HepG2 (cell line): ENCODE measurements at regions not wholly inside any gene's neighbourhood (a gene's known extent, or its start where the extent isn't known, plus 50 kb on each side); places are given as distances from the start of the nearest gene placed in this dataset.
A peak's percentile ranks its signal among the peaks of the same experiment; 100 is the strongest.

Experiments
- ATAC-seq: fragments of 200-7000 bp; cut with Tn5 transposase; 3 replicates; pipeline ENCODE4 v1.9.1; 2020; ENCODE audit warnings: mild to moderate bottlenecking, moderate library complexity
- BruUV-seq: library from RNA; stranded (reverse); fragments of 400-500 nt; replicated peaks from 2 replicates; lab custom pipeline; 2021; lab: Mats Ljungman, UMichigan
- CTCF ChIA-PET: fragments of 300-600 bp; formaldehyde crosslinking; extraction: SDS; loops from one replicate; lab custom pipeline; 2021; ENCODE audit warnings: low total read pairs, inconsistent platforms, low intra/inter-chr PET ratio; lab: Yijun Ruan, JAX
- POLR2A ChIA-PET: fragments of 350-600 bp; sonication (Branson Sonifier 250); formaldehyde crosslinking; loops from one replicate; lab custom pipeline; 2020; ENCODE audit warnings: antibody characterized with exemption, inconsistent platforms; lab: Yijun Ruan, JAX
- DNase-seq: peaks from one replicate; pipeline ENCODE4 v3.0.0-alpha.2; 2015; ENCODE audit warnings: low spot score
- FAIRE-seq: peaks from 3 replicates; lab custom pipeline; 2011; peaks lifted over from hg19 to GRCh38; lab: Jason Lieb, UNC
- H2AFZ ChIP-seq: one replicate; pipeline ENCODE4 v1.6.1; 2011; ENCODE audit warnings: low read length, inconsistent platforms
- H3K27ac ChIP-seq: fragments of 300-600 bp; 3 replicates; pipeline ENCODE4 v1.8.0; 2011; ENCODE audit warnings: mixed run types, mild to moderate bottlenecking, mixed read lengths, low read length, inconsistent platforms; ENCODE audit not compliant: insufficient read depth; ENCODE audit errors: extremely low read length
- H3K27me3 ChIP-seq, 2 experiments: fragments of 200-600 bp in 1 of 2; 2 replicates in 1 of 2; 3 replicates in 1 of 2; pipeline versions ENCODE4 v1.6.0 to v1.8.0; 2011; ENCODE audit warnings: low read length in 2 of 2, mild to moderate bottlenecking in 2 of 2, moderate library complexity in 2 of 2, inconsistent platforms in 1 of 2; ENCODE audit not compliant: insufficient read depth in 2 of 2, control insufficient read depth in 1 of 2
- H3K36me3 ChIP-seq, 2 experiments: fragments of 200-600 bp in 1 of 2; replicated peaks in 1 of 2; 2 replicates in 1 of 2; 3 replicates in 1 of 2; pipeline versions ENCODE4 v1.5.1 to v1.8.0; 2011; ENCODE audit warnings: low read length in 2 of 2, inconsistent platforms in 1 of 2; ENCODE audit not compliant: insufficient read depth in 2 of 2, control insufficient read depth in 1 of 2
- H3K4me1 ChIP-seq: 2 replicates; pipeline ENCODE4 v1.5.1; 2012; ENCODE audit warnings: low read length, inconsistent platforms; ENCODE audit not compliant: insufficient read depth
- H3K4me2 ChIP-seq: 2 replicates; pipeline ENCODE4 v1.6.0; 2011; ENCODE audit warnings: low read depth, low read length, inconsistent platforms
- H3K4me3 ChIP-seq, 3 experiments: fragments of 200-600 bp in 1 of 3; sonication (generic), shearing (Covaris generic) in 1 of 3; replicated peaks in 1 of 3; 2 replicates each; pipeline ENCODE4 v1.5.1; 2011 to 2016; ENCODE audit warnings: low read length in 3 of 3, inconsistent platforms in 2 of 3, low read depth in 2 of 3, mild to moderate bottlenecking in 2 of 3, control low read depth in 1 of 3, mixed read lengths in 1 of 3; ENCODE audit not compliant: insufficient read depth in 1 of 3
- H3K79me2 ChIP-seq: one replicate; pipeline ENCODE4 v1.6.1; 2011; ENCODE audit warnings: low read length, inconsistent platforms; ENCODE audit not compliant: insufficient read depth
- H3K9ac ChIP-seq: 2 replicates; pipeline ENCODE4 v1.6.0; 2011; ENCODE audit warnings: mild to moderate bottlenecking, low read depth, low read length, inconsistent platforms; ENCODE audit not compliant: insufficient read depth
- H3K9me3 ChIP-seq: 2 replicates; pipeline ENCODE4 v1.5.1; 2012; ENCODE audit warnings: mild to moderate bottlenecking, low read length
- H4K20me1 ChIP-seq: 2 replicates; pipeline ENCODE4 v1.6.0; 2011; ENCODE audit warnings: inconsistent platforms, mild to moderate bottlenecking, low read length, moderate library complexity; ENCODE audit not compliant: insufficient read depth
- ARID2 ChIP-seq: sonication (generic); formaldehyde crosslinking; IDR thresholded peaks from 2 replicates; pipeline ENCODE4 v1.8.1; 2022; ENCODE audit warnings: mild to moderate bottlenecking, missing genetic modification reagents, borderline replicate concordance
- CHD4 ChIP-seq: fragments of 200-600 bp; sonication (generic); IDR thresholded peaks from 2 replicates; pipeline ENCODE4 v1.7.0; 2017; ENCODE audit warnings: mild to moderate bottlenecking, low read length, borderline replicate concordance
- EHMT2 ChIP-seq: fragments of 200-600 bp; sonication (generic); IDR thresholded peaks from 2 replicates; pipeline ENCODE4 v1.7.0; 2017; ENCODE audit warnings: antibody characterized with exemption, low read depth, low read length, borderline replicate concordance
- HOXA9 ChIP-seq: sonication (generic); formaldehyde crosslinking; IDR thresholded peaks from 2 replicates; pipeline ENCODE4 v1.8.1; 2022; ENCODE audit warnings: missing genetic modification reagents, mild to moderate bottlenecking, moderate library complexity, borderline replicate concordance
- JARID2 ChIP-seq: sonication (generic); formaldehyde crosslinking; IDR thresholded peaks from 2 replicates; pipeline ENCODE4 v1.8.1; 2023; ENCODE audit warnings: missing genetic modification reagents, inconsistent platforms; ENCODE audit not compliant: insufficient replicate concordance
- KLF16 ChIP-seq, 2 experiments: sonication (generic) in 1 of 2; formaldehyde crosslinking in 1 of 2; IDR thresholded peaks; 2 replicates each; pipeline versions ENCODE4 v1.6.1 to v1.8.0; 2016 to 2023; ENCODE audit warnings: missing genetic modification reagents in 2 of 2, missing compliant biosample characterization in 1 of 2
- NONO ChIP-seq, 2 experiments: fragments of 450-650 bp in 1 of 2; sonication (generic) in 1 of 2; formaldehyde crosslinking in 1 of 2; IDR thresholded peaks in 1 of 2; conservative IDR thresholded peaks in 1 of 2; 2 replicates each; pipeline versions ENCODE4 v1.6.1 to v1.8.0; 2017 to 2022; ENCODE audit warnings: mild to moderate bottlenecking in 1 of 2, missing genetic modification reagents in 1 of 2, moderate library complexity in 1 of 2
- PHF8 ChIP-seq: sonication (generic); formaldehyde crosslinking; IDR thresholded peaks from 2 replicates; pipeline ENCODE4 v1.5.0; 2020; ENCODE audit warnings: missing genetic modification reagents
- TP53 ChIP-seq: sonication (generic); formaldehyde crosslinking; conservative IDR thresholded peaks from 2 replicates; pipeline ENCODE4 v1.4.0; 2020; ENCODE audit warnings: missing genetic modification reagents
- ZNF136 ChIP-seq: sonication (generic); formaldehyde crosslinking; IDR thresholded peaks from 2 replicates; pipeline ENCODE4 v1.8.1; 2022; ENCODE audit warnings: low read depth, mild to moderate bottlenecking, moderate library complexity, missing genetic modification reagents
- ZNF326 ChIP-seq: sonication (generic); formaldehyde crosslinking; IDR thresholded peaks from 2 replicates; pipeline ENCODE4 v1.4.0; 2020; ENCODE audit warnings: missing genetic modification reagents, borderline replicate concordance
- ZNF354B ChIP-seq: sonication (generic); formaldehyde crosslinking; IDR thresholded peaks from 2 replicates; pipeline ENCODE4 v1.8.0; 2022; ENCODE audit warnings: mild to moderate bottlenecking, missing genetic modification reagents
- WGBS: methylation state at CpG from one replicate; pipeline ENCODE4 v1.1.6; 2017; ENCODE audit warnings: low lambda C conversion rate; 5-methylcytosine and 5-hydroxymethylcytosine counted together
- in situ Hi-C: cut with HindIII; loops from 2 replicates; pipeline ENCODE4 v1.10.0; 2017; ENCODE audit warnings: low pct_unique_long_range_greater_than_20kb; ENCODE audit not compliant: extremely low pct_ligation_motif_present
- intact Hi-C: fragments of 100-400 bp; cut with micrococcal nuclease; formaldehyde crosslinking; loops from one replicate; pipeline ENCODE4 v1.10.0; 2022; ENCODE audit not compliant: unreplicated experiment
- TF ChIP-seq, protein P1 (sequence below): sonication (generic); formaldehyde crosslinking; IDR thresholded peaks from 2 replicates; pipeline ENCODE4 v1.5.0; 2020; ENCODE audit warnings: missing genetic modification reagents
- TF ChIP-seq, protein P2 (sequence below), 2 experiments: IDR thresholded peaks; 2 replicates each; pipeline ENCODE4 v1.6.1; 2011 to 2012; ENCODE audit warnings: low read length in 2 of 2, borderline replicate concordance in 1 of 2, low read depth in 1 of 2, mild to moderate bottlenecking in 1 of 2, moderate library complexity in 1 of 2
- TF ChIP-seq, protein P3 (sequence below): sonication (generic); formaldehyde crosslinking; IDR thresholded peaks from 2 replicates; pipeline ENCODE4 v1.4.0; 2020; ENCODE audit warnings: missing genetic modification reagents

DNA sequence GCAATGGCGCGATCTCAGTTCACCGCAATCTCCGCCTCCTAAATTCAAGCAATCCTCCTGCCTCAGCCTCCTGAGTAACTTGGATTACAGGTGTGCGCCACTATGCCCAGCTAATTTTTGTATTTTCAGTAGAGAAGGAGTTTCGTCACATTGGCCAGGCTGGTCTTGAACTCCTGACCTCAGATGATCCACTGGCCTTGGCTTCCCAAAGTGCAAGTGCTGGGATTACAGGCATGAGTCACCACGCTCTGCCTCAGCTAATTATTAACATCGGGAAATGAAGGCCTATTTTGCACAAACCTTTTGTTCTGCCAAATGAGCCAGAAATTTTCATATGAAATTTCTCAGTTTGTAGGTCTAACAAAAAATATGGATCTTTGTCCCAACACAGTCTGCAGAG is 106.7 kb upstream of the ODAD2 start:
- in situ Hi-C loops: no loop called here
- peak; percentile 49 for DNase-seq
- H3K9me3 ChIP-seq: no peaks in the 10 kb centered on the region
- no peaks in the 10 kb centered on the region for H4K20me1 ChIP-seq
- no peak overlapping the region for H3K9ac ChIP-seq
- 71% methylated on average over 8 of the region's 8 CpGs for WGBS
- intact Hi-C loops: no loop called here
- peak; percentile 63; the same call in 2 of the 3 replicates for ATAC-seq
- peaks cover 10% of the 10 kb centered on the region for H3K4me1 ChIP-seq
- H3K4me3 ChIP-seq: no peak overlapping the region
- H3K27me3 ChIP-seq: no peaks in the 10 kb centered on the region
- ChIA-PET CTCF (no interaction called here), POLR2A (no interaction called here)
- H3K4me2 ChIP-seq: no peak overlapping the region
- H3K27ac ChIP-seq: no peak overlapping the region
- H3K79me2 ChIP-seq: no peaks in the 10 kb centered on the region
- no TSS peak for BruUV-seq
- no peak overlapping the region for H2AFZ ChIP-seq
- peak; percentile 47 for FAIRE-seq
- H3K36me3 ChIP-seq: no peaks in the 10 kb centered on the region
- TF ChIP-seq, protein P1, sequence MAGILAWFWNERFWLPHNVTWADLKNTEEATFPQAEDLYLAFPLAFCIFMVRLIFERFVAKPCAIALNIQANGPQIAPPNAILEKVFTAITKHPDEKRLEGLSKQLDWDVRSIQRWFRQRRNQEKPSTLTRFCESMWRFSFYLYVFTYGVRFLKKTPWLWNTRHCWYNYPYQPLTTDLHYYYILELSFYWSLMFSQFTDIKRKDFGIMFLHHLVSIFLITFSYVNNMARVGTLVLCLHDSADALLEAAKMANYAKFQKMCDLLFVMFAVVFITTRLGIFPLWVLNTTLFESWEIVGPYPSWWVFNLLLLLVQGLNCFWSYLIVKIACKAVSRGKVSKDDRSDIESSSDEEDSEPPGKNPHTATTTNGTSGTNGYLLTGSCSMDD (CRISPR knock-in tag): no peak
- TF ChIP-seq ZNF326 (no peak), JARID2 (CRISPR knock-in tag) (no peak), KLF16 (CRISPR knock-in tag; IDR thresholded peaks at IDR 0.05) (no peak), EHMT2 (no peak), ARID2 (CRISPR knock-in tag) (no peak), HOXA9 (CRISPR knock-in tag) (no peak), PHF8 (no peak), CHD4 (peak; percentile 30; the same call in 1 of the 2 replicates), ZNF136 (CRISPR knock-in tag) (no peak), TP53 (CRISPR knock-in tag) (no peak), NONO (IDR thresholded peaks at IDR 0.05) (no peak), NONO (CRISPR knock-in tag; conservative IDR thresholded peaks at IDR 0.05) (no peak), ZNF354B (CRISPR knock-in tag) (no peak)
- TF ChIP-seq, protein P2, sequence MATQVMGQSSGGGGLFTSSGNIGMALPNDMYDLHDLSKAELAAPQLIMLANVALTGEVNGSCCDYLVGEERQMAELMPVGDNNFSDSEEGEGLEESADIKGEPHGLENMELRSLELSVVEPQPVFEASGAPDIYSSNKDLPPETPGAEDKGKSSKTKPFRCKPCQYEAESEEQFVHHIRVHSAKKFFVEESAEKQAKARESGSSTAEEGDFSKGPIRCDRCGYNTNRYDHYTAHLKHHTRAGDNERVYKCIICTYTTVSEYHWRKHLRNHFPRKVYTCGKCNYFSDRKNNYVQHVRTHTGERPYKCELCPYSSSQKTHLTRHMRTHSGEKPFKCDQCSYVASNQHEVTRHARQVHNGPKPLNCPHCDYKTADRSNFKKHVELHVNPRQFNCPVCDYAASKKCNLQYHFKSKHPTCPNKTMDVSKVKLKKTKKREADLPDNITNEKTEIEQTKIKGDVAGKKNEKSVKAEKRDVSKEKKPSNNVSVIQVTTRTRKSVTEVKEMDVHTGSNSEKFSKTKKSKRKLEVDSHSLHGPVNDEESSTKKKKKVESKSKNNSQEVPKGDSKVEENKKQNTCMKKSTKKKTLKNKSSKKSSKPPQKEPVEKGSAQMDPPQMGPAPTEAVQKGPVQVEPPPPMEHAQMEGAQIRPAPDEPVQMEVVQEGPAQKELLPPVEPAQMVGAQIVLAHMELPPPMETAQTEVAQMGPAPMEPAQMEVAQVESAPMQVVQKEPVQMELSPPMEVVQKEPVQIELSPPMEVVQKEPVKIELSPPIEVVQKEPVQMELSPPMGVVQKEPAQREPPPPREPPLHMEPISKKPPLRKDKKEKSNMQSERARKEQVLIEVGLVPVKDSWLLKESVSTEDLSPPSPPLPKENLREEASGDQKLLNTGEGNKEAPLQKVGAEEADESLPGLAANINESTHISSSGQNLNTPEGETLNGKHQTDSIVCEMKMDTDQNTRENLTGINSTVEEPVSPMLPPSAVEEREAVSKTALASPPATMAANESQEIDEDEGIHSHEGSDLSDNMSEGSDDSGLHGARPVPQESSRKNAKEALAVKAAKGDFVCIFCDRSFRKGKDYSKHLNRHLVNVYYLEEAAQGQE (IDR thresholded peaks at IDR 0.05; ENCODE audit: borderline replicate concordance in 1 of 2, low read depth in 1 of 2, low read length in 2 of 2): no peak
- TF ChIP-seq, protein P3, sequence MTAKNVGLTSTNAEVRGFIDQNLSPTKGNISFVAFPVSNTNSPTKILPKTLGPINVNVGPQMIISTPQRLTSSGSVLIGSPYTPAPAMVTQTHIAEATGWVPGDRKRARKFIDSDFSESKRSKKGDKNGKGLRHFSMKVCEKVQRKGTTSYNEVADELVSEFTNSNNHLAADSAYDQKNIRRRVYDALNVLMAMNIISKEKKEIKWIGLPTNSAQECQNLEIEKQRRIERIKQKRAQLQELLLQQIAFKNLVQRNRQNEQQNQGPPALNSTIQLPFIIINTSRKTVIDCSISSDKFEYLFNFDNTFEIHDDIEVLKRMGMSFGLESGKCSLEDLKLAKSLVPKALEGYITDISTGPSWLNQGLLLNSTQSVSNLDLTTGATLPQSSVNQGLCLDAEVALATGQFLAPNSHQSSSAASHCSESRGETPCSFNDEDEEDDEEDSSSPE: no peak
